Pancreas (tissue), 10 donors: ENCODE measurements at regions not wholly inside any gene's neighbourhood (a gene's known extent, or its start where the extent isn't known, plus 50 kb on each side); places are given as distances from the start of the nearest gene placed in this dataset.

Experiments
- ATAC-seq, 4 donors: fragments of 200-7000 bp; cut with Tn5 transposase; one replicate each; pipeline versions ENCODE4 v1.8.0 to v1.9.1; 2020; ENCODE audit warnings: mild to moderate bottlenecking in 4 of 4, moderate library complexity in 4 of 4
- DNase-seq, 6 donors: peaks; one replicate each; pipeline ENCODE4 v3.0.0-alpha.2; 2020
- FAIRE-seq: peaks from 2 replicates; lab custom pipeline; 2012; peaks lifted over from hg19 to GRCh38; lab: Jason Lieb, UNC
- H3K27ac ChIP-seq, 4 donors: fragments of 200-600 bp; sonication (generic); 1 replicate in 3 of 4; 2 replicates in 1 of 4; pipeline versions ENCODE4 v1.5.0 to v1.8.0; 2020
- H3K27me3 ChIP-seq, 4 donors: fragments of 200-600 bp; one replicate each; pipeline ENCODE4 v1.8.0; 2021
- H3K36me3 ChIP-seq, 3 donors: fragments of 200-600 bp; sonication (generic) in 1 of 3; one replicate each; pipeline versions ENCODE4 v1.5.0 to v1.8.0; 2020 to 2021
- H3K4me1 ChIP-seq, 3 donors: fragments of 200-600 bp; one replicate each; pipeline ENCODE4 v1.8.0; 2021
- H3K4me3 ChIP-seq, 4 donors: fragments of 200-600 bp; sonication (generic) in 2 of 4; one replicate each; pipeline versions ENCODE4 v1.5.0 to v1.8.0; 2020 to 2021
- H3K9me3 ChIP-seq, 4 donors: fragments of 200-600 bp; one replicate each; pipeline ENCODE4 v1.8.0; 2021
- WGBS, 2 donors: extraction: QIAGEN DNeasy Blood & Tissue Kit; methylation state at CpG; one replicate each; pipeline ENCODE4 v1.1.7; 2013; 5-methylcytosine and 5-hydroxymethylcytosine counted together
- intact Hi-C, 3 donors: fragments of 100-400 bp; cut with DNase I; formaldehyde crosslinking; loops; one replicate each; pipeline versions ENCODE4 v1.11.1 to v1.14.2; 2022
- TF ChIP-seq, protein P1 (sequence below), 4 donors: fragments of 200-600 bp; sonication (generic) in 3 of 4; IDR thresholded peaks; one replicate each; pipeline versions ENCODE4 v1.5.0 to v1.8.0; 2021; ENCODE audit warnings: antibody characterized with exemption in 4 of 4
- donor health status: healthy with polysubstance abuse.
- donor health status: DM: no; HTN: no; CAD: no; lungs with moderate emphysema.
- donor health status: DM: no; HTN: no; CAD: no.
- donor health status: control.
- donor health status: control.
- donor health status: Bipolar disorder and iron deficiency.
- donor health status: DM: yes; HTN: yes; CAD: no.
- donor health status: DM: no; HTN: no; CAD: no.
- donor health status: DM: no; HTN: no; CAD: no.
- donor health status: DM: yes; HTN: yes; CAD: no.

DNA sequence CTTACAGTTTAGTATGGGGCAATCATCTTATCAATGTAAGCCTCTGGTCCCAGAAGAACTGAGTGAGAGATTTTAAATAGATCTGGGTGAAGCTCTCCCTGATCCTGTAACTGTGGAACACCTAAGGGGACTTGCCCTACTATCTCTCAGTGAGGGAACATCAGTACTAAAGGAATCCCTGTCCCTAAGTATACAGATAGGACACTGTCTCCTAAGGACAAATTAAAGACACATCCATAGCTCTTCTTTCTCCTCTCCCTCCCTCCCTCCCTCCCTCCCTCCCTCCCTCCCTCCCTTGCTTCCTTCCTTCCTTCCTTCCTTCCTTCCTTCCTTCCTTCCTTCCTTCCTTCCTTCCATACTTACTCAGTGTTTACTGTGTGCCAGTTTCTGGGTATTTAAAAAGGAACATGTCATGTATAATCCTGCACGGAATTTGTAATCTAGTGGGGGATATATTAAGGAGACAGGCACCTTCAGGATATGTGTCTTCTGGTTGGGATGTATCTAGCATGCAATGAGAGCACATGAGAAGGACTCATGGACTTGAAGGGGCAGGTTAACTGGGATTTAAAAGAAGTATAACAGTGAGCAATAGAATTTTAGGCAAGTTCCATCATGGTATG lies 222.2 kb upstream of the ATP5MC3 start:
- Histone ChIP-seq H3K9me3 (no peaks in the 10 kb centered on the region), H3K36me3 (no peaks in the 10 kb centered on the region), H3K4me3 (no peak overlapping the region), H3K27ac (no peak overlapping the region), H3K4me1 (no peaks in the 10 kb centered on the region), H3K27me3 (no peaks in the 10 kb centered on the region)
- WGBS, 2 donors: 58 to 64% methylated on average over 1 of the region's 1 CpG
- TF ChIP-seq, protein P1, sequence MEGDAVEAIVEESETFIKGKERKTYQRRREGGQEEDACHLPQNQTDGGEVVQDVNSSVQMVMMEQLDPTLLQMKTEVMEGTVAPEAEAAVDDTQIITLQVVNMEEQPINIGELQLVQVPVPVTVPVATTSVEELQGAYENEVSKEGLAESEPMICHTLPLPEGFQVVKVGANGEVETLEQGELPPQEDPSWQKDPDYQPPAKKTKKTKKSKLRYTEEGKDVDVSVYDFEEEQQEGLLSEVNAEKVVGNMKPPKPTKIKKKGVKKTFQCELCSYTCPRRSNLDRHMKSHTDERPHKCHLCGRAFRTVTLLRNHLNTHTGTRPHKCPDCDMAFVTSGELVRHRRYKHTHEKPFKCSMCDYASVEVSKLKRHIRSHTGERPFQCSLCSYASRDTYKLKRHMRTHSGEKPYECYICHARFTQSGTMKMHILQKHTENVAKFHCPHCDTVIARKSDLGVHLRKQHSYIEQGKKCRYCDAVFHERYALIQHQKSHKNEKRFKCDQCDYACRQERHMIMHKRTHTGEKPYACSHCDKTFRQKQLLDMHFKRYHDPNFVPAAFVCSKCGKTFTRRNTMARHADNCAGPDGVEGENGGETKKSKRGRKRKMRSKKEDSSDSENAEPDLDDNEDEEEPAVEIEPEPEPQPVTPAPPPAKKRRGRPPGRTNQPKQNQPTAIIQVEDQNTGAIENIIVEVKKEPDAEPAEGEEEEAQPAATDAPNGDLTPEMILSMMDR (IDR thresholded peaks at IDR 0.05): no peak
- no peak for ATAC-seq
- FAIRE-seq: no peak
- intact Hi-C loops: no loop called here
- DNase-seq: no peak

DNA sequence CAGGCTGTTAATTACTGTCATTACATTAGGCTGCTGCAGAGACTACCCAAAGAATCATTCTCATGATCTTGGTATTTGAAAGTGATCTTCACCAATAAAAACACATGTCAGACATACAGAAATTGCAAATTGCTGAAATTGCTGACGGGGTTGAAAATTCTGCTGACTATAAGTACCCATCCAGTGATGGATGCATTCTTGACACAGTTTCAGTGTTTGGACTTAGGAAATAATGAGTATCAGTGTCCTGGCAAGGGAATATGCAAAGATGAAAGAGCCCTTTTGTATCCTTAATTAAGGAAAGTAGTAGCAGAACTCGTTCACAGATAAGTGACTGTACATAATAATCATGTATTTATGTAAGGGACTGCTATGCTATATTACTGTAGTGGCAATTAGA lies 221.1 kb upstream of the ATP5MC3 start:
- intact Hi-C loops: no loop called here
- ATAC-seq (no peak), DNase-seq (no peak), FAIRE-seq (no peak)
- no peaks in the 10 kb centered on the region for H3K36me3 ChIP-seq
- WGBS, 2 donors: 30 to 34% methylated on average over 2 of the region's 2 CpGs
- H3K4me3 ChIP-seq: no peak overlapping the region
- TF ChIP-seq, protein P1 (IDR thresholded peaks at IDR 0.05): no peak
- no peaks in the 10 kb centered on the region for H3K27me3 ChIP-seq
- no peaks in the 10 kb centered on the region for H3K4me1 ChIP-seq
- H3K27ac ChIP-seq: no peak overlapping the region
- no peaks in the 10 kb centered on the region for H3K9me3 ChIP-seq

DNA sequence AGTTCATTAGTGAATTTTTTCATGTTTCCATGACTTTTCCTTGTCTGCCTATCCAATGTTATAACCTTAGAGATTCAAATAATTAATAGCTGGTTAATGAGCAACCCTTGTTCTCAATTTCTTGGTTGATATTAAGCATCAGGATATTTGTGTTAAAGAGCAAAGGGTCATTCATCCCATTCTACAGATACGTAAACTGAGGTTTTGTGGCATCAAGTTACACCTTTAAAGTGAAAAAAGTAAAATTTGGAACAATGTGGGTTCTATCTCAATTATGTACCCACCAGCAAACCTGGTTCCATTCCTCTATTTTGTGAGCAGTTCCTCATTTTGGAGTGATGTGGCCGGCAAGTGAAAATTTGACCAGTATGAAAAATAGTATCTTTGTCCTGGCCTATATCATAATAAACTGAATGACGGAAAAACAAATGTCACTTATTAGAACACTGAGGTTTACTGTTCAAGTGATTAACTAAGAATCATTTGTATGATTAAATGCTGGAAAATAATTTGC lies 220.5 kb upstream of the ATP5MC3 start:
- H3K36me3 ChIP-seq: no peaks in the 10 kb centered on the region
- no peak for FAIRE-seq
- no peaks in the 10 kb centered on the region for H3K9me3 ChIP-seq
- ATAC-seq: no peak
- H3K4me3 ChIP-seq: no peak overlapping the region
- H3K27ac ChIP-seq: no peak overlapping the region
- H3K27me3 ChIP-seq: no peaks in the 10 kb centered on the region
- 63 to 71% methylated on average over 3 of the region's 3 CpGs for WGBS, 2 donors
- DNase-seq: no peak
- TF ChIP-seq, protein P1 (IDR thresholded peaks at IDR 0.05): no peak
- intact Hi-C loops: no loop called here
- no peaks in the 10 kb centered on the region for H3K4me1 ChIP-seq

DNA sequence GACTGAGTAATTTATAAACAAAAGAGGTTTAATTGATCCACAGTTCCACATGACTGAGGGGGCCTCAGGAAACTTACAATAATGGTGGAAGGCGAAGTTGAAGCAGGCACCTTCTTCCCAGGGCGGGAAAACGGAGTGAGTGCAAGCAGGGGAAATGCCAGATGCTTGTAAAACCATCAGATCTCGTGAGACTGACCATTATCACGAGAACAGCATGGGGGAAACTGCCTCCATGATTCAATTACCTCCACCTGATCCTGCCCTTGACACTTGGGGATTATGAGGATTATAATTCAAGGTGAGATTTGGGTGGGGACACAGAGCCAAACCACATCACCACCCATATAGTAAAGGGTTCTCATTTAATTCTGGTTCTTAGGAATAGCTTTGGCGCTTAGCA lies 219.5 kb upstream of the ATP5MC3 start:
- no peaks in the 10 kb centered on the region for H3K9me3 ChIP-seq
- no peak for ATAC-seq
- DNase-seq: no peak
- intact Hi-C loops: no loop called here
- TF ChIP-seq, protein P1 (IDR thresholded peaks at IDR 0.05): no peak
- no peaks in the 10 kb centered on the region for H3K27me3 ChIP-seq
- H3K4me3 ChIP-seq: no peak overlapping the region
- no peak for FAIRE-seq
- no peaks in the 10 kb centered on the region for H3K36me3 ChIP-seq
- no peak overlapping the region for H3K27ac ChIP-seq
- H3K4me1 ChIP-seq: no peaks in the 10 kb centered on the region
- 62 to 69% methylated on average over 6 of the region's 6 CpGs for WGBS, 2 donors

DNA sequence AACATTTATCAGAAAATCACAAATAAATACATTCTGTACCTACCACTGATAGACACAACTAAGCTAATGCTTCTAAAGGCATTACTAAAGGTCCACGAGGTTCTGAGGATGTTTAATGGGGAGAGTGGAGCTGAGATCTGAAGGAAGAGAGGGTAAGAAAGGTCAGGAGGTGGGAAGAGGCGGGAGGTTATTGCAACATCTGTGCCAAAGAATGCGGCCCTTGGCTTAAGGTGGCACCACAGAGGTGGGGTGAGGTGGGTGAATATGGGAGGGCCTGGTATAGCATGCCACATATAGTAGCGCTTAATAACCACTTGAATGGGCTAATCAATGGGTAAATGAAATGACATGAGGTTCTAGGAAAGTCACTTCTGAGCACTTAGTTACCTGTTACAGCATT lies 217.8 kb upstream of the ATP5MC3 start:
- intact Hi-C loops: no loop called here
- Histone ChIP-seq H3K27ac (no peak overlapping the region), H3K36me3 (no peaks in the 10 kb centered on the region), H3K4me1 (no peaks in the 10 kb centered on the region), H3K9me3 (no peaks in the 10 kb centered on the region), H3K27me3 (no peaks in the 10 kb centered on the region), H3K4me3 (no peak overlapping the region)
- 51 to 60% methylated on average over 4 of the region's 4 CpGs for WGBS, 2 donors
- DNase-seq: no peak
- TF ChIP-seq, protein P1 (IDR thresholded peaks at IDR 0.05): no peak
- ATAC-seq: no peak
- no peak for FAIRE-seq
